SK-N-SH (cell line): ENCODE measurements at regions not wholly inside any gene's neighbourhood (a gene's known extent, or its start where the extent isn't known, plus 50 kb on each side); places are given as distances from the start of the nearest gene placed in this dataset.

ENCODE experiments used
- CTCF ChIA-PET: fragments of 300-600, 350-600 bp; formaldehyde crosslinking; extraction: SDS; loops from one replicate; lab custom pipeline; 2021; lab: Yijun Ruan, JAX
- POLR2A ChIA-PET: fragments of 350-600 bp; sonication (Branson Sonifier 250); formaldehyde crosslinking; extraction: SDS; loops from one replicate; lab custom pipeline; 2020; ENCODE audit warnings: antibody characterized with exemption, inconsistent platforms; lab: Yijun Ruan, JAX
- DNase-seq: peaks from one replicate; pipeline ENCODE4 v3.0.0; 2012
- H2AFZ ChIP-seq: fragments of 200-600 bp; sonication (generic); 2 replicates; pipeline ENCODE4 v1.8.1; 2016; ENCODE audit warnings: antibody characterized with exemption, mild to moderate bottlenecking, low read depth
- H3F3A ChIP-seq: fragments of 200-600 bp; sonication (generic); replicated peaks from 2 replicates; pipeline ENCODE3; 2016; ENCODE audit warnings: antibody characterized with exemption, mild to moderate bottlenecking; ENCODE audit not compliant: insufficient read depth
- H3K27ac ChIP-seq, 2 experiments: fragments of 200-500 bp in 1 of 2; fragments of 200-600 bp in 1 of 2; sonication (Bioruptor generic) in 1 of 2; sonication (generic), shearing (Covaris generic) in 1 of 2; 2 replicates each; pipeline versions ENCODE4 v1.5.1 to v1.6.1; 2014 to 2016; ENCODE audit warnings: low read depth in 2 of 2, inconsistent platforms in 1 of 2, low read length in 1 of 2, mild to moderate bottlenecking in 1 of 2, mixed read lengths in 1 of 2
- H3K27me3 ChIP-seq: fragments of 200-600 bp; sonication (generic), shearing (Covaris generic); 2 replicates; pipeline ENCODE4 v1.6.1; 2016; ENCODE audit warnings: mixed run types; ENCODE audit not compliant: insufficient read depth
- H3K36me3 ChIP-seq, 2 experiments: fragments of 200-500 bp in 1 of 2; fragments of 200-600 bp in 1 of 2; sonication (Bioruptor generic) in 1 of 2; sonication (generic) in 1 of 2; replicated peaks in 1 of 2; 2 replicates each; pipeline versions ENCODE3 to v1.5.1; 2014 to 2016; ENCODE audit warnings: low read length in 1 of 2, mild to moderate bottlenecking in 1 of 2; ENCODE audit not compliant: insufficient read depth in 2 of 2, control insufficient read depth in 1 of 2
- H3K4me1 ChIP-seq, 2 experiments: fragments of 200-500 bp in 1 of 2; fragments of 200-600 bp in 1 of 2; sonication (Bioruptor generic) in 1 of 2; sonication (generic), shearing (Covaris generic) in 1 of 2; 2 replicates each; pipeline versions ENCODE4 v1.5.1 to v1.6.1; 2014 to 2016; ENCODE audit warnings: low read depth in 1 of 2, low read length in 1 of 2, mixed run types in 1 of 2; ENCODE audit not compliant: insufficient read depth in 2 of 2, control insufficient read depth in 1 of 2
- H3K4me2 ChIP-seq: fragments of 200-600 bp; sonication (generic), shearing (Covaris generic); 2 replicates; pipeline ENCODE4 v1.6.1; 2017; ENCODE audit warnings: mixed run types
- H3K4me3 ChIP-seq, 2 experiments: fragments of 200-500 bp in 1 of 2; fragments of 200-600 bp in 1 of 2; sonication (Bioruptor generic) in 1 of 2; sonication (generic), shearing (Covaris generic) in 1 of 2; 2 replicates each; pipeline versions ENCODE4 v1.5.1 to v1.8.1; 2014 to 2016; ENCODE audit warnings: low read depth in 2 of 2, inconsistent platforms in 1 of 2, low read length in 1 of 2, mild to moderate bottlenecking in 1 of 2, mixed read lengths in 1 of 2, moderate library complexity in 1 of 2
- H3K79me2 ChIP-seq: fragments of 200-600 bp; sonication (generic); 2 replicates; pipeline ENCODE4 v1.8.1; 2017; ENCODE audit warnings: mild to moderate bottlenecking; ENCODE audit not compliant: insufficient read depth
- H3K9ac ChIP-seq: fragments of 200-600 bp; sonication (generic); 2 replicates; pipeline ENCODE4 v1.6.1; 2017; ENCODE audit warnings: mixed run types
- H3K9me2 ChIP-seq: fragments of 200-600 bp; sonication (generic); 2 replicates; pipeline ENCODE4 v1.6.1; 2017; ENCODE audit warnings: mixed run types
- H3K9me3 ChIP-seq: fragments of 200-600 bp; sonication (generic); 2 replicates; pipeline ENCODE4 v1.6.1; 2017; ENCODE audit warnings: mixed run types, mild to moderate bottlenecking, moderate library complexity
- H4K20me1 ChIP-seq: fragments of 200-600 bp; sonication (generic); 2 replicates; pipeline ENCODE4 v1.6.1; 2017; ENCODE audit warnings: mild to moderate bottlenecking, mixed run types; ENCODE audit not compliant: insufficient read depth
- CTCF ChIP-seq: fragments of 200-600 bp; sonication (generic); IDR thresholded peaks from 2 replicates; pipeline ENCODE4 v1.6.1; 2017; ENCODE audit warnings: antibody characterized with exemption, mild to moderate bottlenecking, moderate library complexity
- ELF1 ChIP-seq: IDR thresholded peaks from 2 replicates; pipeline ENCODE4 v1.4.0; 2012
- FOXJ3 ChIP-seq: sonication (generic); formaldehyde crosslinking; IDR thresholded peaks from 2 replicates; pipeline ENCODE4 v1.5.1; 2020; ENCODE audit warnings: mild to moderate bottlenecking, missing genetic modification reagents
- GABPA ChIP-seq: IDR thresholded peaks from 2 replicates; pipeline ENCODE4 v1.4.0; 2012; ENCODE audit warnings: low read depth, mild to moderate bottlenecking
- MEF2A ChIP-seq: IDR thresholded peaks from 2 replicates; pipeline ENCODE4 v1.4.0; 2012; ENCODE audit warnings: low read depth, borderline replicate concordance
- MXI1 ChIP-seq: IDR thresholded peaks from 2 replicates; pipeline ENCODE4 v1.6.1; 2012; ENCODE audit warnings: mild to moderate bottlenecking, low read depth, low read length, improper control_type of control experiment
- NRF1 ChIP-seq: IDR thresholded peaks from 2 replicates; pipeline ENCODE4 v1.6.1; 2012; ENCODE audit warnings: low read depth, mild to moderate bottlenecking, low read length
- POLR2AphosphoS5 ChIP-seq: IDR thresholded peaks from 2 replicates; pipeline ENCODE4 v1.6.1; 2012; ENCODE audit warnings: low read depth, low read length
- RAD21 ChIP-seq: IDR thresholded peaks from 2 replicates; pipeline ENCODE4 v1.6.1; 2012; ENCODE audit warnings: mild to moderate bottlenecking, low read length
- RCOR1 ChIP-seq: fragments of 150-350 bp; IDR thresholded peaks from 2 replicates; pipeline ENCODE4 v1.6.1; 2017; ENCODE audit warnings: antibody characterized with exemption, low read length
- RXRA ChIP-seq: IDR thresholded peaks from 2 replicates; pipeline ENCODE4 v1.4.0; 2012; ENCODE audit warnings: low read depth, mild to moderate bottlenecking, borderline replicate concordance
- TCF12 ChIP-seq: IDR thresholded peaks from 2 replicates; pipeline ENCODE4 v1.4.0; 2012
- TEAD4 ChIP-seq: IDR thresholded peaks from 2 replicates; pipeline ENCODE4 v1.4.0; 2012; ENCODE audit warnings: mild to moderate bottlenecking, borderline replicate concordance; ENCODE audit not compliant: insufficient read depth
- USF1 ChIP-seq: IDR thresholded peaks from 2 replicates; pipeline ENCODE4 v1.4.0; 2012; ENCODE audit warnings: low read depth, borderline replicate concordance
- YY1 ChIP-seq: IDR thresholded peaks from 2 replicates; pipeline ENCODE4 v1.4.0; 2012; ENCODE audit warnings: low read depth, mild to moderate bottlenecking
- WGBS: methylation state at CpG from one replicate; pipeline ENCODE4 v1.1.6; 2017; ENCODE audit warnings: low lambda C conversion rate; 5-methylcytosine and 5-hydroxymethylcytosine counted together
- TF ChIP-seq, protein P1 (sequence below): IDR thresholded peaks from 2 replicates; pipeline ENCODE4; 2012
- TF ChIP-seq, protein P2 (sequence below): IDR thresholded peaks from 2 replicates; pipeline ENCODE4 v1.4.0; 2012; ENCODE audit warnings: low read depth
- TF ChIP-seq, protein P3 (sequence below): fragments of 150-350 bp; IDR thresholded peaks from 2 replicates; pipeline ENCODE4 v1.6.1; 2017; ENCODE audit warnings: antibody characterized with exemption, low read length, low read depth, borderline replicate concordance

DNA sequence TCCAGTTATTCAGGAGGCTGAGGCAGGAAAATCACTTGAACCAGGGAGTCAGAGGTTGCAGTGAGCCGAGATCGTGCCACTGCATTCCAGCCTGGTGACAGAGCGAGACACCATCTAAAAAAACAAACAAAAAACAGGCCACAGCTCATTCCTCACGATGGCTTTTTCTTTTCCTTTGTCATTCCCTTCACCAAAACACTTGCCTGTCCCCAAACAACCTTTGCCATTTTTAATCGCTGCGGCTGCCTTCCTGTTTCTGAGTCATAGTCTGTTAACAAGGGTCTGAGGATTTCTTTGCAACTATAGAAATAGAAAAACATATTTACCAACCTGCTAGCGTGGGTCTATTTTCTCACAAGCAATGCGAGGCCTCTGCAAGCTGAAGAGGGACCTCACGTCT, 123.0 kb upstream of the FSTL4 start:
- no peaks in the 10 kb centered on the region for H4K20me1 ChIP-seq
- no peaks in the 10 kb centered on the region; a peak in 1 of 4 replicates for H3K4me1 ChIP-seq
- H3K27me3 ChIP-seq, result no peaks in the 10 kb centered on the region
- DNase-seq, result no peak
- no peaks in the 10 kb centered on the region for H3K9me2 ChIP-seq
- H3K9ac ChIP-seq, result no peak overlapping the region
- ChIA-PET POLR2A (no interaction called here), CTCF (interaction anchor here (1.4 kb wide), 1 partner anchor 8 kb away, joined by 3 read pairs; no protein-coding TSS in a partner anchor)
- H3K79me2 ChIP-seq, result no peaks in the 10 kb centered on the region
- H3K4me2 ChIP-seq, result no peak overlapping the region; the same call in 1 of the 2 replicates
- H3F3A ChIP-seq, result no peaks in the 10 kb centered on the region
- H3K4me3 ChIP-seq, result no peak overlapping the region
- no peaks in the 10 kb centered on the region for H3K36me3 ChIP-seq
- no peak overlapping the region for H2AFZ ChIP-seq
- H3K9me3 ChIP-seq, result no peaks in the 10 kb centered on the region
- WGBS, result 47% methylated on average over 9 of the region's 9 CpGs
- no peak for TF ChIP-seq YY1
- TF ChIP-seq FOXJ3 (CRISPR knock-in tag), result no peak
- no peak for TF ChIP-seq RXRA
- TF ChIP-seq TCF12, result no peak
- TF ChIP-seq, protein P1, sequence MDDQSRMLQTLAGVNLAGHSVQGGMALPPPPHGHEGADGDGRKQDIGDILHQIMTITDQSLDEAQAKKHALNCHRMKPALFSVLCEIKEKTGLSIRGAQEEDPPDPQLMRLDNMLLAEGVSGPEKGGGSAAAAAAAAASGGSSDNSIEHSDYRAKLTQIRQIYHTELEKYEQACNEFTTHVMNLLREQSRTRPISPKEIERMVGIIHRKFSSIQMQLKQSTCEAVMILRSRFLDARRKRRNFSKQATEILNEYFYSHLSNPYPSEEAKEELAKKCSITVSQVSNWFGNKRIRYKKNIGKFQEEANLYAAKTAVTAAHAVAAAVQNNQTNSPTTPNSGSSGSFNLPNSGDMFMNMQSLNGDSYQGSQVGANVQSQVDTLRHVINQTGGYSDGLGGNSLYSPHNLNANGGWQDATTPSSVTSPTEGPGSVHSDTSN, result no peak
- TF ChIP-seq, protein P2, sequence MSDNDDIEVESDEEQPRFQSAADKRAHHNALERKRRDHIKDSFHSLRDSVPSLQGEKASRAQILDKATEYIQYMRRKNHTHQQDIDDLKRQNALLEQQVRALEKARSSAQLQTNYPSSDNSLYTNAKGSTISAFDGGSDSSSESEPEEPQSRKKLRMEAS, result no peak
- TF ChIP-seq POLR2AphosphoS5, result no peak
- TF ChIP-seq RCOR1, result no peak
- TF ChIP-seq, protein P3, sequence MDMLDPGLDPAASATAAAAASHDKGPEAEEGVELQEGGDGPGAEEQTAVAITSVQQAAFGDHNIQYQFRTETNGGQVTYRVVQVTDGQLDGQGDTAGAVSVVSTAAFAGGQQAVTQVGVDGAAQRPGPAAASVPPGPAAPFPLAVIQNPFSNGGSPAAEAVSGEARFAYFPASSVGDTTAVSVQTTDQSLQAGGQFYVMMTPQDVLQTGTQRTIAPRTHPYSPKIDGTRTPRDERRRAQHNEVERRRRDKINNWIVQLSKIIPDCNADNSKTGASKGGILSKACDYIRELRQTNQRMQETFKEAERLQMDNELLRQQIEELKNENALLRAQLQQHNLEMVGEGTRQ, result no peak
- no peak for TF ChIP-seq GABPA
- TF ChIP-seq ELF1, result no peak
- no peak overlapping the region for H3K27ac ChIP-seq

GRCh38 chr5:133734916-133735315, 122.6 kb upstream of the FSTL4 start:
- Histone ChIP-seq H4K20me1 (no peaks in the 10 kb centered on the region), H3K27me3 (no peaks in the 10 kb centered on the region), H3K9ac (no peak overlapping the region), H3K4me3 (no peak overlapping the region), H2AFZ (no peak overlapping the region), H3F3A (no peaks in the 10 kb centered on the region), H3K27ac (no peak overlapping the region), H3K79me2 (no peaks in the 10 kb centered on the region), H3K9me2 (no peaks in the 10 kb centered on the region), H3K36me3 (no peaks in the 10 kb centered on the region), H3K4me1 (no peaks in the 10 kb centered on the region; a peak in 1 of 4 replicates), H3K9me3 (no peaks in the 10 kb centered on the region), H3K4me2 (no peak overlapping the region; the same call in 1 of the 2 replicates)
- DNase-seq, result no peak
- CTCF ChIA-PET, result interaction anchor here (1.4 kb wide), 1 partner anchor 9 kb away, joined by 3 read pairs; no protein-coding TSS in a partner anchor
- POLR2A ChIA-PET, result no interaction called here
- TF ChIP-seq GABPA, result no peak
- TF ChIP-seq TEAD4, result no peak
- no peak for TF ChIP-seq CTCF
- no peak for TF ChIP-seq ELF1
- TF ChIP-seq NRF1, result no peak
- TF ChIP-seq MEF2A, result no peak
- TF ChIP-seq RAD21, result no peak
- no peak for TF ChIP-seq RXRA
- TF ChIP-seq, protein P2, result no peak
- TF ChIP-seq FOXJ3 (CRISPR knock-in tag), result no peak
- no peak for TF ChIP-seq MXI1
- TF ChIP-seq TCF12, result no peak
- TF ChIP-seq USF1, result no peak
- WGBS, result 50% methylated on average over 8 of the region's 8 CpGs
